Panc1 (cell line): ENCODE measurements at regions not wholly inside any gene's neighbourhood (a gene's known extent, or its start where the extent isn't known, plus 50 kb on each side); places are given as distances from the start of the nearest gene placed in this dataset.

Source experiments
- ATAC-seq: fragments of 200-7000 bp; cut with Tn5 transposase; 2 replicates; pipeline ENCODE4 v1.9.1; 2020; ENCODE audit warnings: mild to moderate bottlenecking, moderate library complexity
- BruUV-seq: library from RNA; stranded (reverse); fragments of 400-500 nt; replicated peaks from 2 replicates; lab custom pipeline; 2021; lab: Mats Ljungman, UMichigan
- CTCF ChIA-PET: fragments of 300-600 bp; sonication (Branson Sonifier 250); formaldehyde crosslinking; loops from one replicate; lab custom pipeline; 2022; ENCODE audit warnings: antibody characterized with exemption; lab: Charles Lee
- POLR2A ChIA-PET: fragments of 300-600 bp; sonication (Branson Sonifier 250); formaldehyde crosslinking; loops from one replicate; lab custom pipeline; 2022; ENCODE audit warnings: antibody characterized with exemption; lab: Charles Lee
- DNase-seq: peaks from one replicate; pipeline ENCODE4 v3.0.0-alpha.2; 2010; ENCODE audit warnings: low read depth, low spot score
- H3K27ac ChIP-seq: 2 replicates; pipeline ENCODE4 v1.5.1; 2011; ENCODE audit warnings: mild to moderate bottlenecking, low read length, inconsistent platforms
- H3K27me3 ChIP-seq: fragments of 200-500 bp; sonication (Bioruptor generic); 2 replicates; pipeline ENCODE4 v1.6.0; 2014; ENCODE audit warnings: low read length, inconsistent platforms; ENCODE audit not compliant: control insufficient read depth, insufficient read depth
- H3K36me3 ChIP-seq: fragments of 200-500 bp; sonication (Bioruptor generic); 2 replicates; pipeline ENCODE4 v1.5.1; 2014; ENCODE audit warnings: inconsistent platforms, mild to moderate bottlenecking, low read length, moderate library complexity; ENCODE audit not compliant: control insufficient read depth, insufficient read depth
- H3K4me1 ChIP-seq: 2 replicates; pipeline ENCODE4 v1.5.1; 2011; ENCODE audit warnings: inconsistent platforms, mild to moderate bottlenecking, low read length, moderate library complexity; ENCODE audit not compliant: control insufficient read depth, insufficient read depth
- H3K4me3 ChIP-seq, 2 experiments: 2 replicates each; pipeline ENCODE4 v1.5.1; 2011 to 2012; ENCODE audit warnings: low read depth in 2 of 2, low read length in 2 of 2, mild to moderate bottlenecking in 2 of 2, inconsistent platforms in 1 of 2, moderate library complexity in 1 of 2
- H3K9me3 ChIP-seq: fragments of 200-500 bp; sonication (Bioruptor generic); 2 replicates; pipeline ENCODE4 v1.5.1; 2014; ENCODE audit warnings: low read depth, mild to moderate bottlenecking, inconsistent platforms, low read length, moderate library complexity; ENCODE audit not compliant: control insufficient read depth, insufficient read depth
- CTCF ChIP-seq: fragments of 450-650 bp; IDR thresholded peaks from 2 replicates; pipeline ENCODE4 v1.5.1; 2017; ENCODE audit warnings: mild to moderate bottlenecking
- POLR2AphosphoS5 ChIP-seq: IDR thresholded peaks from 2 replicates; pipeline ENCODE4 v1.6.1; 2012; ENCODE audit warnings: mild to moderate bottlenecking, low read depth, low read length, moderate library complexity
- REST ChIP-seq, 2 experiments: IDR thresholded peaks; 2 replicates each; pipeline ENCODE4 v1.6.1; 2011 to 2012; ENCODE audit warnings: low read depth in 2 of 2, control low read depth in 1 of 2, low read length in 1 of 2, mild to moderate bottlenecking in 1 of 2, moderate library complexity in 1 of 2; ENCODE audit not compliant: insufficient read depth in 1 of 2
- SIN3A ChIP-seq: IDR thresholded peaks from 2 replicates; pipeline ENCODE4 v1.6.1; 2012; ENCODE audit warnings: low read depth, mild to moderate bottlenecking, low read length, moderate library complexity, borderline replicate concordance; ENCODE audit not compliant: insufficient read depth
- TCF7L2 ChIP-seq: IDR thresholded peaks from 2 replicates; pipeline ENCODE4 v1.6.1; 2011; ENCODE audit warnings: mild to moderate bottlenecking, low read depth, low read length, inconsistent platforms
- in situ Hi-C: cut with HindIII; loops from 2 replicates; pipeline ENCODE4 v1.10.0; 2016; ENCODE audit warnings: low sequenced_read_pairs, low pct_unique_long_range_greater_than_20kb
- intact Hi-C: fragments of 100-400 bp; cut with micrococcal nuclease; formaldehyde crosslinking; loops from one replicate; pipeline ENCODE4 v1.10.0; 2022; ENCODE audit not compliant: unreplicated experiment

- no TSS peak for BruUV-seq
- no peaks in the 10 kb centered on the region for H3K4me1 ChIP-seq
- H3K36me3 ChIP-seq: no peaks in the 10 kb centered on the region
- in situ Hi-C loops: no loop called here
- ChIA-PET POLR2A (no interaction called here), CTCF (no interaction called here)
- no peaks in the 10 kb centered on the region for H3K27me3 ChIP-seq
- H3K9me3 ChIP-seq: no peaks in the 10 kb centered on the region
- TF ChIP-seq CTCF (no peak), REST (IDR thresholded peaks at IDR 0.05; ENCODE audit: insufficient read depth in 1 of 2, low read depth in 2 of 2, low read length in 1 of 2) (no peak), TCF7L2 (no peak), POLR2AphosphoS5 (no peak), SIN3A (no peak)
- ATAC-seq (no peak), DNase-seq (no peak)
- no peak overlapping the region for H3K27ac ChIP-seq
- no peak overlapping the region for H3K4me3 ChIP-seq
- intact Hi-C loops: no loop called here
These were observed 1366.4 kb upstream of the NUDT12 start for GRCh38 chr5:104928906-104929520.

GRCh38 chr5:104915226-104915625, 1352.6 kb upstream of the NUDT12 start:
- ATAC-seq: no peak
- intact Hi-C loops (no loop called here), in situ Hi-C loops (no loop called here)
- H3K27ac ChIP-seq: no peak overlapping the region
- TF ChIP-seq TCF7L2: no peak
- no peak for TF ChIP-seq CTCF
- TF ChIP-seq SIN3A: no peak
- TF ChIP-seq POLR2AphosphoS5: no peak
- TF ChIP-seq REST (IDR thresholded peaks at IDR 0.05; ENCODE audit: insufficient read depth in 1 of 2, low read depth in 2 of 2, low read length in 1 of 2): no peak
- H3K4me3 ChIP-seq: no peak overlapping the region
- no peaks in the 10 kb centered on the region for H3K36me3 ChIP-seq
- no peaks in the 10 kb centered on the region for H3K27me3 ChIP-seq
- no peak for DNase-seq
- H3K9me3 ChIP-seq: no peaks in the 10 kb centered on the region
- ChIA-PET CTCF (no interaction called here), POLR2A (no interaction called here)
- BruUV-seq: no TSS peak
- peaks cover 6% of the 10 kb centered on the region; the same call in 1 of the 2 replicates for H3K4me1 ChIP-seq
